AG04450 (cell line): ENCODE measurements at regions not wholly inside any gene's neighbourhood (a gene's known extent, or its start where the extent isn't known, plus 50 kb on each side); places are given as distances from the start of the nearest gene placed in this dataset.
A peak's percentile ranks its signal among the peaks of the same experiment; 100 is the strongest.

ENCODE experiments used
- CTCF ChIA-PET: fragments of 300-600, 350-600 bp; formaldehyde crosslinking; extraction: SDS; loops from one replicate; lab custom pipeline; 2022; ENCODE audit warnings: antibody characterized with exemption, inconsistent platforms; lab: Charles Lee
- POLR2A ChIA-PET: fragments of 350-600 bp; formaldehyde crosslinking; extraction: SDS; loops from one replicate; lab custom pipeline; 2021; ENCODE audit warnings: antibody characterized with exemption, inconsistent platforms; lab: Yijun Ruan, JAX
- DNase-seq: peaks from one replicate; pipeline ENCODE4 v3.0.0-alpha.2; 2011; ENCODE audit warnings: low read depth, low spot score
- H3K27ac ChIP-seq: one replicate; pipeline ENCODE4 v1.5.1; 2012; ENCODE audit warnings: low read depth, low read length, control low read depth
- H3K27me3 ChIP-seq: one replicate; pipeline ENCODE4 v1.6.0; 2012; ENCODE audit warnings: low read length; ENCODE audit not compliant: control insufficient read depth, insufficient read depth
- H3K4me3 ChIP-seq: 2 replicates; pipeline ENCODE4 v1.5.1; 2011; ENCODE audit warnings: mild to moderate bottlenecking, low read depth, low read length, control low read depth
- H3K9me3 ChIP-seq: 2 replicates; pipeline ENCODE4 v1.5.1; 2012; ENCODE audit warnings: low read length; ENCODE audit not compliant: control insufficient read depth, insufficient read depth
- TF ChIP-seq, protein P1 (sequence below): IDR thresholded peaks from 2 replicates; pipeline ENCODE4 v1.5.1; 2011; ENCODE audit warnings: low read depth, low read length, control low read depth, inconsistent platforms

DNA sequence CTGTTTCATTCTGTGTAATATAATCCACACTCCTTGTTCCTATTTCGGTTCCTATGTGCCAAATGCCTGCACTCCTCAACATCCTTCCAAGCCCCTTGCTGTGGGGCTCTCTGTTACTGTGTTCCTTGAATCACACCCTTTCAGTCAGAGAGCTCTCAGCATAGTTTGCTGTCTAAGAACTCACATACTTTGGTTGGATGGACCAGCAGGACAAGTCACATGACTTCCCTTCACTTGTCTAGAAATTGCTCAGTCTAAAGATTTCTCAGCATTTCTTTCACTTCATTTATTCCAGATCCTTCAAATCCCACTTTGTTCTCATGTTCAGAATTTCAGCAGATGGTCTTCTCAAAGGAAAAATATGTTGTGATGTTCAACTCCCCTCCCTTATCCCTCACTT lies 203.5 kb upstream of the PFN2 start:
- CTCF ChIA-PET: interaction anchor here (1.0 to 2.0 kb wide), 2 partner anchors 10 to 207 kb away, joined by 3 to 8 read pairs; no protein-coding TSS in a partner anchor
- TF ChIP-seq, protein P1, sequence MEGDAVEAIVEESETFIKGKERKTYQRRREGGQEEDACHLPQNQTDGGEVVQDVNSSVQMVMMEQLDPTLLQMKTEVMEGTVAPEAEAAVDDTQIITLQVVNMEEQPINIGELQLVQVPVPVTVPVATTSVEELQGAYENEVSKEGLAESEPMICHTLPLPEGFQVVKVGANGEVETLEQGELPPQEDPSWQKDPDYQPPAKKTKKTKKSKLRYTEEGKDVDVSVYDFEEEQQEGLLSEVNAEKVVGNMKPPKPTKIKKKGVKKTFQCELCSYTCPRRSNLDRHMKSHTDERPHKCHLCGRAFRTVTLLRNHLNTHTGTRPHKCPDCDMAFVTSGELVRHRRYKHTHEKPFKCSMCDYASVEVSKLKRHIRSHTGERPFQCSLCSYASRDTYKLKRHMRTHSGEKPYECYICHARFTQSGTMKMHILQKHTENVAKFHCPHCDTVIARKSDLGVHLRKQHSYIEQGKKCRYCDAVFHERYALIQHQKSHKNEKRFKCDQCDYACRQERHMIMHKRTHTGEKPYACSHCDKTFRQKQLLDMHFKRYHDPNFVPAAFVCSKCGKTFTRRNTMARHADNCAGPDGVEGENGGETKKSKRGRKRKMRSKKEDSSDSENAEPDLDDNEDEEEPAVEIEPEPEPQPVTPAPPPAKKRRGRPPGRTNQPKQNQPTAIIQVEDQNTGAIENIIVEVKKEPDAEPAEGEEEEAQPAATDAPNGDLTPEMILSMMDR: no peak
- Histone ChIP-seq H3K27ac (no peak overlapping the region), H3K4me3 (no peak overlapping the region), H3K27me3 (no peaks in the 10 kb centered on the region), H3K9me3 (no peaks in the 10 kb centered on the region)
- DNase-seq: no peak
- POLR2A ChIA-PET: no interaction called here

DNA sequence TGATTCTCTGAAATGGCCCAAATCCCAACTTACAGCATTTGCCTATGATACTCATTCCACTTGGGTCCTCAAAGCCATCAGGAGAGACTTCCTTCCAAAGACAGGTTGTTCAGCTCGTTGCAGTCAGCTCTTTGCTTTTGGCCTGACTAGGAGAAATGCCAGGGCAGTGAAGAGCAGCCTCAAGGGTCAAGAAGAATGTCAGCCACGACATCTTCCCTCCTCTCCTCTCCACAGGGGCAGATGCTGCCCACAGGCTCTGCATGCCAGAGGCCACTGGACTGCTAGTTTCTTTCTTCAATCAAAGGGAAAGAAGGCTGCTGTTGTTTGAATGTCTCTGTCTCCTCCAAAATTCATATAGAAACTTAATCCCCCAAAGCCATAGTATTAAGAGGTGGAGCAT lies 201.7 kb upstream of the PFN2 start:
- H3K4me3 ChIP-seq: no peak overlapping the region
- TF ChIP-seq, protein P1: no peak
- H3K9me3 ChIP-seq: no peaks in the 10 kb centered on the region
- POLR2A ChIA-PET: no interaction called here
- no peaks in the 10 kb centered on the region for H3K27me3 ChIP-seq
- CTCF ChIA-PET: interaction anchor here (0.8 to 1.0 kb wide), 2 partner anchors 12 to 205 kb away, joined by 3 to 7 read pairs; no protein-coding TSS in a partner anchor
- DNase-seq: no peak
- no peak overlapping the region for H3K27ac ChIP-seq

DNA sequence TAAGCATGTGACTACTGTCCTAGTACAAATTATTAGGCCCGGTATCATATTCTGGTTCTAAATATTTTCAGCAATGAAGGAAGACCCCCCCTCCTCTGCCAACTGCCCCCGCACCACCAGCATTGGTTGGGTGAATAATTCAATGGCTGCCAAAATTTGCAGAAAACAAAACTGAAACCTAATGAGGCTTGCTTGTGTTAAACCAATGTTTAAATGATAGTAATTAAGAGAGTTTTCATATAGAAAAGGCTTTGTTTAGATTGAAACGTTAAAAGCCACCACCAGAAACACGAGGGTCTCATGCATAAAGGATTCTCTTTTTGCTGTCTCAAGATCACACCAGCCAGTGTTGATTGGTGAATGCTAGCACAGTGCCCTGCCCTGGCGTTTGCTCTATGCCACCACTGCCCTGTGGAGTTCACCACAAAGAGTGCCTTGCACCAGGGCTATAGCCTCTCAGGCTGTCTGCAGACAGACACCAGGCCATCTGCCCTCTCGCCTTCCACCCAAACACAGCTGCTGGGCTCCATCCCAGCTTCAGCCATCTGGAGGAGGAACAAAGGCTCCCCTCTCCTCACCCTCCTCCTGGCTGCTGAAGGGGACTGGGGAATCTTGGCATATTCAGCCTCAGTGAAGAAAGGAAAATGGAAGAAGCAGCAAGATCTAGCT lies 200.3 kb upstream of the PFN2 start:
- H3K27ac ChIP-seq: no peak overlapping the region
- ChIA-PET POLR2A (no interaction called here), CTCF (no interaction called here)
- no peaks in the 10 kb centered on the region for H3K27me3 ChIP-seq
- TF ChIP-seq, protein P1: no peak
- H3K9me3 ChIP-seq: no peaks in the 10 kb centered on the region
- peak; percentile 21 for DNase-seq
- H3K4me3 ChIP-seq: no peak overlapping the region

DNA sequence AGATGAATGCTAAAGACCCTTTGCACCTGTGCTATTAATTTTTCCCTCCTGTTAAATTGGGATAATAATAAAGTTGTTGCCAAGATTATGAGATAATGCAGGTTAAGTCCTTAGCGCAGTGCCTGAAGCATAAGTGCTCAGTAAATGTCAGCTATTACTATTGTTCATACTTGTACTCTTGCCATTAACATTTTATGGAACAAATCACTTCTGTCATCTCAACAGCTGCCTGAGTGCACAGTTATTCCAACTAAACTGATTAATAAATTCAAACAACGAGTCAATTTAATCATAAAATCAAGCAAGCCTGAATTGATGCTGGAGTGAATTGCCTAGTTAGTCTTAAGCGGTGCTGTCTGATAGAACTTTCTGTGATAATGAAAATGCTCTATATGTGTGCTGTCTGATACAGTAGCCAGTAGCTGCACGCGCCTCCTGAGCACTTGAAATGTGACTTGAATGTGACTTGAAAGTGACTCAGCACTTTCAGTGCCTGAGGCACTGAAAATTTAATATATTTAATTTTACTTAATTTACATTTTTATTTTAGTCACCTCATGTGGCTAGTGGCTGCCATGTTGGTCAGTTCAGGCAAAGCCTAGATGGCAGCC lies 198.7 kb upstream of the PFN2 start:
- CTCF ChIA-PET: interaction anchor here (1.1 kb wide), 1 partner anchor 13 kb away, joined by 3 read pairs; no protein-coding TSS in a partner anchor
- POLR2A ChIA-PET: no interaction called here

More for the DNA sequence above, 198.7 kb upstream of the PFN2 start:
- DNase-seq: no peak
- Histone ChIP-seq H3K27ac (no peak overlapping the region), H3K27me3 (no peaks in the 10 kb centered on the region), H3K9me3 (no peaks in the 10 kb centered on the region), H3K4me3 (no peak overlapping the region)
- TF ChIP-seq, protein P1: no peak
